ENCODE measurements at regions not wholly inside any gene's neighbourhood (a gene's known extent, or its start where the extent isn't known, plus 50 kb on each side); places are given as distances from the start of the nearest gene placed in this dataset.

GRCh38 chr2:193276560-193276959 lies 1081.8 kb upstream of the TMEFF2 start:
- no peak overlapping the region for H3K4me3 ChIP-seq (ENCODE audit: control insufficient read depth in 1 of 7, extremely low read depth in 1 of 7, insufficient read depth in 4 of 7, low read depth in 2 of 7, low read length in 6 of 7)
- H3K9me3 ChIP-seq (ENCODE audit: control extremely low read depth in 1 of 5, control insufficient read depth in 4 of 5, insufficient read depth in 2 of 5, low read depth in 1 of 5, low read length in 4 of 5), result peaks cover 0 to 2% (median 0%) of the 10 kb centered on the region in 5 experiments
- H3K27me3 ChIP-seq (replicated peaks in 2 of 5; ENCODE audit: control insufficient read depth in 4 of 5, insufficient read depth in 5 of 5, low read length in 4 of 5), result no peaks in the 10 kb centered on the region
- peaks cover 0 to 5% (median 1%) of the 10 kb centered on the region in 4 experiments for H3K4me1 ChIP-seq (ENCODE audit: control extremely low read depth in 1 of 4, control insufficient read depth in 4 of 4, insufficient read depth in 4 of 4, low read length in 3 of 4)
- no peak overlapping the region for H3K27ac ChIP-seq (ENCODE audit: insufficient read depth in 1 of 2, low read depth in 1 of 2, low read length in 2 of 2, poor library complexity in 1 of 2, severe bottlenecking in 2 of 2)
- ChIA-PET CTCF (no interaction called here), POLR2A (no interaction called here)
- no peak for DNase-seq
- H3K36me3 ChIP-seq (ENCODE audit: control insufficient read depth in 4 of 4, insufficient read depth in 4 of 4, low read length in 3 of 4), result no peaks in the 10 kb centered on the region
- WGBS (ENCODE audit: insufficient coverage), result 100% methylated on average over 16 of the region's 16 CpGs

- CTCF ChIA-PET, result no interaction called here
- H3K27me3 ChIP-seq (replicated peaks in 2 of 5; ENCODE audit: control insufficient read depth in 4 of 5, insufficient read depth in 5 of 5, low read length in 4 of 5), result no peaks in the 10 kb centered on the region
- no peak for DNase-seq
- H3K27ac ChIP-seq (ENCODE audit: insufficient read depth in 1 of 2, low read depth in 1 of 2, low read length in 2 of 2, poor library complexity in 1 of 2, severe bottlenecking in 2 of 2), result no peak overlapping the region
- H3K9me3 ChIP-seq (ENCODE audit: control extremely low read depth in 1 of 5, control insufficient read depth in 4 of 5, insufficient read depth in 2 of 5, low read depth in 1 of 5, low read length in 4 of 5), result peaks cover 0 to 2% (median 0%) of the 10 kb centered on the region in 5 experiments
- peaks cover 0 to 8% (median 1%) of the 10 kb centered on the region in 4 experiments for H3K4me1 ChIP-seq (ENCODE audit: control extremely low read depth in 1 of 4, control insufficient read depth in 4 of 4, insufficient read depth in 4 of 4, low read length in 3 of 4)
- POLR2A ChIA-PET, result no interaction called here
- H3K4me3 ChIP-seq (ENCODE audit: control insufficient read depth in 1 of 7, extremely low read depth in 1 of 7, insufficient read depth in 4 of 7, low read depth in 2 of 7, low read length in 6 of 7), result no peak overlapping the region
- WGBS (ENCODE audit: insufficient coverage), result 96% methylated on average over 6 of the region's 6 CpGs
- H3K36me3 ChIP-seq (ENCODE audit: control insufficient read depth in 4 of 4, insufficient read depth in 4 of 4, low read length in 3 of 4), result no peaks in the 10 kb centered on the region
Observed at GRCh38 chr2:193276069-193276468, 1081.3 kb upstream of the TMEFF2 start.

- Histone ChIP-seq H3K27me3 (replicated peaks in 2 of 5; ENCODE audit: control insufficient read depth in 4 of 5, insufficient read depth in 5 of 5, low read length in 4 of 5) (no peaks in the 10 kb centered on the region), H3K9me3 (ENCODE audit: control extremely low read depth in 1 of 5, control insufficient read depth in 4 of 5, insufficient read depth in 2 of 5, low read depth in 1 of 5, low read length in 4 of 5) (peaks cover 0 to 2% (median 0%) of the 10 kb centered on the region in 5 experiments), H3K4me1 (ENCODE audit: control extremely low read depth in 1 of 4, control insufficient read depth in 4 of 4, insufficient read depth in 4 of 4, low read length in 3 of 4) (peaks cover 0 to 8% (median 1%) of the 10 kb centered on the region in 4 experiments), H3K36me3 (ENCODE audit: control insufficient read depth in 4 of 4, insufficient read depth in 4 of 4, low read length in 3 of 4) (no peaks in the 10 kb centered on the region), H3K4me3 (ENCODE audit: control insufficient read depth in 1 of 7, extremely low read depth in 1 of 7, insufficient read depth in 4 of 7, low read depth in 2 of 7, low read length in 6 of 7) (no peak overlapping the region), H3K27ac (ENCODE audit: insufficient read depth in 1 of 2, low read depth in 1 of 2, low read length in 2 of 2, poor library complexity in 1 of 2, severe bottlenecking in 2 of 2) (no peak overlapping the region)
- CTCF ChIA-PET, result no interaction called here
- WGBS (ENCODE audit: insufficient coverage), result 0% methylated on average over 1 of the region's 1 CpG
- peak; percentile 8 to 66 (median 46) for DNase-seq
- POLR2A ChIA-PET, result no interaction called here
Observed at GRCh38 chr2:193272011-193272410, 1077.3 kb upstream of the TMEFF2 start.

GRCh38 chr2:193270816-193271215 lies 1076.1 kb upstream of the TMEFF2 start:
- Histone ChIP-seq H3K36me3 (ENCODE audit: control insufficient read depth in 4 of 4, insufficient read depth in 4 of 4, low read length in 3 of 4) (no peaks in the 10 kb centered on the region), H3K4me3 (ENCODE audit: control insufficient read depth in 1 of 7, extremely low read depth in 1 of 7, insufficient read depth in 4 of 7, low read depth in 2 of 7, low read length in 6 of 7) (no peak overlapping the region), H3K27ac (ENCODE audit: insufficient read depth in 1 of 2, low read depth in 1 of 2, low read length in 2 of 2, poor library complexity in 1 of 2, severe bottlenecking in 2 of 2) (no peak overlapping the region), H3K9me3 (ENCODE audit: control extremely low read depth in 1 of 5, control insufficient read depth in 4 of 5, insufficient read depth in 2 of 5, low read depth in 1 of 5, low read length in 4 of 5) (peaks cover 0 to 2% (median 0%) of the 10 kb centered on the region in 5 experiments), H3K27me3 (replicated peaks in 2 of 5; ENCODE audit: control insufficient read depth in 4 of 5, insufficient read depth in 5 of 5, low read length in 4 of 5) (no peaks in the 10 kb centered on the region), H3K4me1 (ENCODE audit: control extremely low read depth in 1 of 4, control insufficient read depth in 4 of 4, insufficient read depth in 4 of 4, low read length in 3 of 4) (peaks cover 0 to 8% (median 1%) of the 10 kb centered on the region in 4 experiments)
- ChIA-PET POLR2A (no interaction called here), CTCF (no interaction called here)
- DNase-seq, result no peak

GRCh38 chr2:193267496-193268002 lies 1072.8 kb upstream of the TMEFF2 start:
- Histone ChIP-seq H3K4me3 (ENCODE audit: control insufficient read depth in 1 of 7, extremely low read depth in 1 of 7, insufficient read depth in 4 of 7, low read depth in 2 of 7, low read length in 6 of 7) (no peak overlapping the region), H3K27ac (ENCODE audit: insufficient read depth in 1 of 2, low read depth in 1 of 2, low read length in 2 of 2, poor library complexity in 1 of 2, severe bottlenecking in 2 of 2) (no peak overlapping the region), H3K36me3 (ENCODE audit: control insufficient read depth in 4 of 4, insufficient read depth in 4 of 4, low read length in 3 of 4) (no peaks in the 10 kb centered on the region), H3K9me3 (ENCODE audit: control extremely low read depth in 1 of 5, control insufficient read depth in 4 of 5, insufficient read depth in 2 of 5, low read depth in 1 of 5, low read length in 4 of 5) (peaks cover 0 to 2% (median 0%) of the 10 kb centered on the region in 5 experiments), H3K4me1 (ENCODE audit: control extremely low read depth in 1 of 4, control insufficient read depth in 4 of 4, insufficient read depth in 4 of 4, low read length in 3 of 4) (peaks cover 0 to 8% (median 1%) of the 10 kb centered on the region in 4 experiments), H3K27me3 (replicated peaks in 2 of 5; ENCODE audit: control insufficient read depth in 4 of 5, insufficient read depth in 5 of 5, low read length in 4 of 5) (no peaks in the 10 kb centered on the region)
- DNase-seq, result no peak
- no CpG with 5 or more reads among the region's 1 CpG for WGBS (ENCODE audit: insufficient coverage)
- CTCF ChIA-PET, result no interaction called here
- POLR2A ChIA-PET, result no interaction called here

- ChIA-PET CTCF (no interaction called here), POLR2A (no interaction called here)
- Histone ChIP-seq H3K27me3 (replicated peaks in 2 of 5; ENCODE audit: control insufficient read depth in 4 of 5, insufficient read depth in 5 of 5, low read length in 4 of 5) (no peaks in the 10 kb centered on the region), H3K9me3 (ENCODE audit: control extremely low read depth in 1 of 5, control insufficient read depth in 4 of 5, insufficient read depth in 2 of 5, low read depth in 1 of 5, low read length in 4 of 5) (no peaks in the 10 kb centered on the region), H3K4me1 (ENCODE audit: control extremely low read depth in 1 of 4, control insufficient read depth in 4 of 4, insufficient read depth in 4 of 4, low read length in 3 of 4) (peaks cover 0 to 8% (median 7%) of the 10 kb centered on the region in 4 experiments), H3K4me3 (ENCODE audit: control insufficient read depth in 1 of 7, extremely low read depth in 1 of 7, insufficient read depth in 4 of 7, low read depth in 2 of 7, low read length in 6 of 7) (no peak overlapping the region), H3K27ac (ENCODE audit: insufficient read depth in 1 of 2, low read depth in 1 of 2, low read length in 2 of 2, poor library complexity in 1 of 2, severe bottlenecking in 2 of 2) (no peak overlapping the region), H3K36me3 (ENCODE audit: control insufficient read depth in 4 of 4, insufficient read depth in 4 of 4, low read length in 3 of 4) (no peaks in the 10 kb centered on the region)
- DNase-seq, result peak in 2 of 3 donors; percentile 38 to 67
Observed at GRCh38 chr2:193253014-193253530, 1058.3 kb upstream of the TMEFF2 start.

- Histone ChIP-seq H3K9me3 (ENCODE audit: control extremely low read depth in 1 of 5, control insufficient read depth in 4 of 5, insufficient read depth in 2 of 5, low read depth in 1 of 5, low read length in 4 of 5) (no peaks in the 10 kb centered on the region), H3K4me3 (ENCODE audit: control insufficient read depth in 1 of 7, extremely low read depth in 1 of 7, insufficient read depth in 4 of 7, low read depth in 2 of 7, low read length in 6 of 7) (no peak overlapping the region), H3K4me1 (ENCODE audit: control extremely low read depth in 1 of 4, control insufficient read depth in 4 of 4, insufficient read depth in 4 of 4, low read length in 3 of 4) (peaks cover 0 to 8% (median 7%) of the 10 kb centered on the region in 4 experiments), H3K27me3 (replicated peaks in 2 of 5; ENCODE audit: control insufficient read depth in 4 of 5, insufficient read depth in 5 of 5, low read length in 4 of 5) (no peaks in the 10 kb centered on the region), H3K36me3 (ENCODE audit: control insufficient read depth in 4 of 4, insufficient read depth in 4 of 4, low read length in 3 of 4) (no peaks in the 10 kb centered on the region), H3K27ac (ENCODE audit: insufficient read depth in 1 of 2, low read depth in 1 of 2, low read length in 2 of 2, poor library complexity in 1 of 2, severe bottlenecking in 2 of 2) (no peak overlapping the region)
- no CpG with 5 or more reads among the region's 3 CpGs for WGBS (ENCODE audit: insufficient coverage)
- DNase-seq, result no peak
- CTCF ChIA-PET, result no interaction called here
- POLR2A ChIA-PET, result no interaction called here
Observed at GRCh38 chr2:193251909-193252308, 1057.2 kb upstream of the TMEFF2 start.

Measured in common myeloid progenitor, CD34-positive (primary cell).